ENCODE measurements at regions not wholly inside any gene's neighbourhood (a gene's known extent, or its start where the extent isn't known, plus 50 kb on each side); places are given as distances from the start of the nearest gene placed in this dataset.

GRCh38 chr3:187880441-187880840, 135.2 kb upstream of the BCL6 start:
- CTCF ChIA-PET: no interaction called here
- no peak for DNase-seq
- Histone ChIP-seq H3K79me2 (ENCODE audit: control insufficient read depth, insufficient read depth, low read length) (no peaks in the 10 kb centered on the region), H3K4me1 (ENCODE audit: control insufficient read depth in 2 of 2, insufficient read depth in 2 of 2, low read length in 2 of 2) (no peaks in the 10 kb centered on the region), H3K27ac (ENCODE audit: low read length in 2 of 2) (no peak overlapping the region), H2AFZ (ENCODE audit: insufficient read depth, low read depth, low read length, poor library complexity, severe bottlenecking) (no peak overlapping the region), H4K20me1 (ENCODE audit: control insufficient read depth, insufficient read depth, low read length, poor library complexity, severe bottlenecking) (no peaks in the 10 kb centered on the region), H3K9ac (ENCODE audit: low read length) (no peak overlapping the region), H3K27me3 (replicated peaks in 1 of 4; ENCODE audit: control extremely low read depth in 1 of 4, control insufficient read depth in 3 of 4, insufficient read depth in 4 of 4, low read length in 3 of 4) (no peaks in the 10 kb centered on the region), H3K4me2 (replicated peaks; ENCODE audit: low read depth, low read length, poor library complexity, severe bottlenecking) (no peak overlapping the region), H3K9me3 (ENCODE audit: control extremely low read depth in 1 of 3, control insufficient read depth in 2 of 3, insufficient read depth in 1 of 3, low read length in 2 of 3) (no peaks in the 10 kb centered on the region), H3K4me3 (ENCODE audit: control extremely low read depth in 1 of 5, extremely low read depth in 1 of 5, insufficient read depth in 1 of 5, low read depth in 2 of 5, low read length in 4 of 5) (no peak overlapping the region), H3K36me3 (replicated peaks in 1 of 2; ENCODE audit: control extremely low read depth in 1 of 2, control insufficient read depth in 1 of 2, extremely low read depth in 1 of 2, insufficient read depth in 2 of 2, low read length in 1 of 2) (no peaks in the 10 kb centered on the region)
- Mint-ChIP-seq H3K27ac (no peak overlapping the region), H3K27me3 (peaks cover 3% of the 10 kb centered on the region), H3K4me3 (no peak overlapping the region), H3K4me1 (no peaks in the 10 kb centered on the region), H3K9me3 (ENCODE audit: insufficient read depth) (no peaks in the 10 kb centered on the region)
- POLR2A ChIA-PET: no interaction called here
- intact Hi-C loops (cut with micrococcal nuclease): no loop called here
- TF ChIP-seq CTCF (IDR thresholded peaks at IDR 0.05) (no peak), EZH2 (IDR thresholded peaks at IDR 0.05; ENCODE audit: borderline replicate concordance, insufficient read depth, low read depth, low read length, poor library complexity, severe bottlenecking) (no peak)
- ATAC-seq (ENCODE audit: low read depth): no peak
- WGBS (ENCODE audit: insufficient coverage): no CpG with 5 or more reads among the region's 1 CpG

- DNase-seq: no peak
- Histone ChIP-seq H3K79me2 (ENCODE audit: control insufficient read depth, insufficient read depth, low read length) (no peaks in the 10 kb centered on the region), H3K4me2 (replicated peaks; ENCODE audit: low read depth, low read length, poor library complexity, severe bottlenecking) (no peak overlapping the region), H3K27ac (ENCODE audit: low read length in 2 of 2) (no peak overlapping the region), H3K4me3 (ENCODE audit: control extremely low read depth in 1 of 5, extremely low read depth in 1 of 5, insufficient read depth in 1 of 5, low read depth in 2 of 5, low read length in 4 of 5) (no peak overlapping the region), H3K9ac (ENCODE audit: low read length) (no peak overlapping the region), H3K36me3 (replicated peaks in 1 of 2; ENCODE audit: control extremely low read depth in 1 of 2, control insufficient read depth in 1 of 2, extremely low read depth in 1 of 2, insufficient read depth in 2 of 2, low read length in 1 of 2) (no peaks in the 10 kb centered on the region), H4K20me1 (ENCODE audit: control insufficient read depth, insufficient read depth, low read length, poor library complexity, severe bottlenecking) (no peaks in the 10 kb centered on the region), H2AFZ (ENCODE audit: insufficient read depth, low read depth, low read length, poor library complexity, severe bottlenecking) (no peak overlapping the region), H3K4me1 (ENCODE audit: control insufficient read depth in 2 of 2, insufficient read depth in 2 of 2, low read length in 2 of 2) (no peaks in the 10 kb centered on the region), H3K27me3 (replicated peaks in 1 of 4; ENCODE audit: control extremely low read depth in 1 of 4, control insufficient read depth in 3 of 4, insufficient read depth in 4 of 4, low read length in 3 of 4) (no peaks in the 10 kb centered on the region), H3K9me3 (ENCODE audit: control extremely low read depth in 1 of 3, control insufficient read depth in 2 of 3, insufficient read depth in 1 of 3, low read length in 2 of 3) (no peaks in the 10 kb centered on the region)
- H3K4me1 Mint-ChIP-seq: no peaks in the 10 kb centered on the region
- WGBS (ENCODE audit: insufficient coverage): 100% methylated on average over 1 of the region's 1 CpG
- ChIA-PET POLR2A (no interaction called here), CTCF (no interaction called here)
- H3K9me3 Mint-ChIP-seq (ENCODE audit: insufficient read depth): no peaks in the 10 kb centered on the region
- ATAC-seq (ENCODE audit: low read depth): no peak
- no peak for TF ChIP-seq CTCF (IDR thresholded peaks at IDR 0.05)
- no peak for TF ChIP-seq EZH2 (IDR thresholded peaks at IDR 0.05; ENCODE audit: borderline replicate concordance, insufficient read depth, low read depth, low read length, poor library complexity, severe bottlenecking)
- intact Hi-C loops (cut with micrococcal nuclease): no loop called here
- peaks cover 3% of the 10 kb centered on the region for H3K27me3 Mint-ChIP-seq
- H3K4me3 Mint-ChIP-seq: no peak overlapping the region
- H3K27ac Mint-ChIP-seq: no peak overlapping the region
Observed at GRCh38 chr3:187880851-187881250, 135.6 kb upstream of the BCL6 start.

Data from B cell (primary cell).